Neuronal stem cell (in vitro differentiated cells): ENCODE measurements at regions not wholly inside any gene's neighbourhood (a gene's known extent, or its start where the extent isn't known, plus 50 kb on each side); places are given as distances from the start of the nearest gene placed in this dataset.
"Not testable (repeated sequence)": the region's sequence is repeated elsewhere in the genome, so short reads cannot be mapped to it uniquely, and the experiment has no call there.

Experiments
- DNase-seq: peaks from one replicate; pipeline ENCODE4 v3.0.0-alpha.2; 2013; ENCODE audit warnings: low spot score
- H2AFZ ChIP-seq: one replicate; pipeline ENCODE4 v1.6.1; 2013; ENCODE audit warnings: mild to moderate bottlenecking, low read length, inconsistent platforms
- H2AK5ac ChIP-seq: 2 replicates; pipeline ENCODE4 v1.6.1; 2013; ENCODE audit warnings: low read depth, mild to moderate bottlenecking, inconsistent platforms, low read length, moderate library complexity, mixed read lengths
- H2BK120ac ChIP-seq: 2 replicates; pipeline ENCODE4 v1.6.1; 2013; ENCODE audit warnings: low read depth, mild to moderate bottlenecking, inconsistent platforms, low read length, moderate library complexity, mixed read lengths
- H2BK12ac ChIP-seq: one replicate; pipeline ENCODE4 v1.6.1; 2013; ENCODE audit warnings: low read length, inconsistent platforms
- H2BK15ac ChIP-seq: 2 replicates; pipeline ENCODE4 v1.6.1; 2013; ENCODE audit warnings: mild to moderate bottlenecking, low read length, inconsistent platforms, mixed read lengths
- H2BK5ac ChIP-seq: one replicate; pipeline ENCODE4 v1.6.1; 2013; ENCODE audit warnings: inconsistent platforms, mild to moderate bottlenecking, low read length, moderate library complexity
- H3K14ac ChIP-seq: one replicate; pipeline ENCODE4 v1.6.1; 2013; ENCODE audit warnings: low read length, inconsistent platforms
- H3K18ac ChIP-seq: 2 replicates; pipeline ENCODE4 v1.6.1; 2013; ENCODE audit warnings: low read length, inconsistent platforms
- H3K23ac ChIP-seq: 2 replicates; pipeline ENCODE4 v1.6.1; 2013; ENCODE audit warnings: low read depth, mild to moderate bottlenecking, mixed read lengths, low read length, inconsistent platforms; ENCODE audit not compliant: poor library complexity
- H3K27ac ChIP-seq: replicated peaks from 3 replicates; pipeline ENCODE4 v1.5.1; 2013; ENCODE audit warnings: low read length, inconsistent platforms
- H3K27me3 ChIP-seq, 3 experiments: 2 replicates each; pipeline ENCODE4 v1.6.1; 2013; ENCODE audit warnings: low read length in 3 of 3, mild to moderate bottlenecking in 2 of 3, inconsistent platforms in 1 of 3, low read depth in 1 of 3, mixed read lengths in 1 of 3, moderate library complexity in 1 of 3; ENCODE audit not compliant: control insufficient read depth in 3 of 3, insufficient read depth in 3 of 3
- H3K36me3 ChIP-seq, 2 donors: replicated peaks in 1 of 2; 2 replicates each; pipeline ENCODE4 v1.6.1; 2013; ENCODE audit warnings: low read length in 2 of 2; ENCODE audit not compliant: control insufficient read depth in 2 of 2, insufficient read depth in 2 of 2
- H3K4ac ChIP-seq: 2 replicates; pipeline ENCODE4 v1.6.1; 2013; ENCODE audit warnings: inconsistent platforms, mild to moderate bottlenecking, low read length, moderate library complexity
- H3K4me1 ChIP-seq, 2 donors: 1 replicate in 1 of 2; 2 replicates in 1 of 2; pipeline ENCODE4 v1.6.1; 2013; ENCODE audit warnings: low read length in 2 of 2, low read depth in 1 of 2; ENCODE audit not compliant: control insufficient read depth in 2 of 2, insufficient read depth in 1 of 2
- H3K4me2 ChIP-seq: one replicate; pipeline ENCODE4 v1.6.1; 2013; ENCODE audit warnings: mild to moderate bottlenecking, low read length, inconsistent platforms; ENCODE audit not compliant: insufficient read depth, poor library complexity, severe bottlenecking
- H3K4me3 ChIP-seq, 2 donors: 2 replicates each; pipeline ENCODE4 v1.5.1; 2013; ENCODE audit warnings: low read length in 2 of 2, mild to moderate bottlenecking in 2 of 2, inconsistent platforms in 1 of 2, moderate library complexity in 1 of 2
- H3K79me1 ChIP-seq: one replicate; pipeline ENCODE4 v1.6.1; 2013; ENCODE audit warnings: low read depth, mild to moderate bottlenecking, inconsistent platforms, low read length, moderate library complexity
- H3K9ac ChIP-seq: one replicate; pipeline ENCODE4 v1.6.1; 2013; ENCODE audit warnings: mild to moderate bottlenecking, low read depth, low read length, inconsistent platforms; ENCODE audit not compliant: poor library complexity
- H3K9me3 ChIP-seq, 2 donors: replicated peaks in 1 of 2; 2 replicates each; pipeline versions ENCODE3 to v1.6.1; 2013; ENCODE audit warnings: low read length in 2 of 2, mild to moderate bottlenecking in 2 of 2, inconsistent platforms in 1 of 2, low read depth in 1 of 2, mixed read lengths in 1 of 2, moderate library complexity in 1 of 2; ENCODE audit not compliant: control insufficient read depth in 2 of 2, insufficient read depth in 1 of 2
- H4K8ac ChIP-seq: one replicate; pipeline ENCODE4 v1.6.1; 2013; ENCODE audit warnings: low read depth, mild to moderate bottlenecking, inconsistent platforms, low read length, moderate library complexity
- H4K91ac ChIP-seq: one replicate; pipeline ENCODE4 v1.6.1; 2013; ENCODE audit warnings: low read length, low read depth, mild to moderate bottlenecking, inconsistent platforms; ENCODE audit not compliant: poor library complexity
- WGBS, 2 donors: extraction: QIAGEN DNeasy Blood & Tissue Kit; methylation state at CpG; one replicate each; pipeline ENCODE4 v1.1.7; 2013; ENCODE audit warnings: missing lambda C conversion rate in 2 of 2, mixed read lengths in 1 of 2; ENCODE audit not compliant: insufficient read length in 2 of 2, insufficient replicate concordance in 1 of 2; ENCODE audit errors: extremely low coverage in 2 of 2; 5-methylcytosine and 5-hydroxymethylcytosine counted together

- H3K9ac ChIP-seq, H3K4me1 ChIP-seq, H3K14ac ChIP-seq, H3K36me3 ChIP-seq, H2BK12ac ChIP-seq, DNase-seq, H2BK5ac ChIP-seq, H3K4me2 ChIP-seq, H3K4me3 ChIP-seq, H2BK15ac ChIP-seq, H3K18ac ChIP-seq, H3K23ac ChIP-seq, H2AK5ac ChIP-seq, H4K8ac ChIP-seq, H3K27me3 ChIP-seq, H3K27ac ChIP-seq, H3K79me1 ChIP-seq, H2BK120ac ChIP-seq, H2AFZ ChIP-seq, H3K4ac ChIP-seq, H3K9me3 ChIP-seq: not testable (repeated sequence)
- peak overlapping the region; percentile 24 for H4K91ac ChIP-seq
- WGBS, 2 donors: no CpG with 5 or more reads among the region's 6 CpGs
Measured at GRCh38 chr16:77525226-77525625, 90.4 kb upstream of the ADAMTS18 start.

GRCh38 chr16:77531752-77532151 lies 96.9 kb upstream of the ADAMTS18 start:
- H3K4me1 ChIP-seq: no peaks in the 10 kb centered on the region
- no peak overlapping the region for H2AFZ ChIP-seq
- H3K14ac ChIP-seq: no peak overlapping the region
- no peak overlapping the region for H4K91ac ChIP-seq
- no peak overlapping the region for H2AK5ac ChIP-seq
- no peak overlapping the region for H3K4me2 ChIP-seq
- H3K18ac ChIP-seq: no peak overlapping the region
- H3K79me1 ChIP-seq: no peaks in the 10 kb centered on the region
- DNase-seq: no peak
- H3K4ac ChIP-seq: no peak overlapping the region
- no peak overlapping the region for H3K27ac ChIP-seq
- no CpG with 5 or more reads among the region's 1 CpG for WGBS, 2 donors
- no peak overlapping the region for H3K23ac ChIP-seq
- H3K4me3 ChIP-seq: no peak overlapping the region
- no peak overlapping the region for H3K9ac ChIP-seq
- H2BK15ac ChIP-seq: no peak overlapping the region
- no peaks in the 10 kb centered on the region for H3K36me3 ChIP-seq
- H2BK12ac ChIP-seq: no peak overlapping the region
- no peaks in the 10 kb centered on the region for H3K27me3 ChIP-seq
- no peak overlapping the region for H2BK5ac ChIP-seq
- H4K8ac ChIP-seq: no peak overlapping the region
- H2BK120ac ChIP-seq: no peak overlapping the region
- H3K9me3 ChIP-seq: no peaks in the 10 kb centered on the region

GRCh38 chr16:77536809-77537208 lies 102.0 kb upstream of the ADAMTS18 start:
- Histone ChIP-seq H3K9me3 (no peaks in the 10 kb centered on the region), H4K8ac (no peak overlapping the region)
- no CpG with 5 or more reads among the region's 5 CpGs for WGBS, 2 donors

GRCh38 chr16:77539421-77540034 lies 104.7 kb upstream of the ADAMTS18 start:
- Histone ChIP-seq H3K27me3 (no peaks in the 10 kb centered on the region), H3K9me3 (no peaks in the 10 kb centered on the region), H2BK120ac (no peak overlapping the region), H3K23ac (no peak overlapping the region), H2BK15ac (no peak overlapping the region), H2BK5ac (no peak overlapping the region), H3K4me2 (no peak overlapping the region), H3K4ac (no peak overlapping the region), H2AFZ (no peak overlapping the region), H2AK5ac (no peak overlapping the region), H3K4me3 (no peak overlapping the region), H3K79me1 (no peaks in the 10 kb centered on the region), H4K8ac (no peak overlapping the region), H3K18ac (no peak overlapping the region), H3K4me1 (no peaks in the 10 kb centered on the region), H3K27ac (no peak overlapping the region), H3K9ac (no peak overlapping the region), H3K36me3 (no peaks in the 10 kb centered on the region), H3K14ac (no peak overlapping the region), H2BK12ac (no peak overlapping the region), H4K91ac (no peak overlapping the region)
- DNase-seq: no peak
- no CpG with 5 or more reads among the region's 3 CpGs for WGBS, 2 donors

More at GRCh38 chr16:77536809-77537208, 102.0 kb upstream of the ADAMTS18 start:
- no peaks in the 10 kb centered on the region for H3K4me1 ChIP-seq
- no peaks in the 10 kb centered on the region for H3K79me1 ChIP-seq
- H3K4ac ChIP-seq: no peak overlapping the region
- no peak overlapping the region for H3K23ac ChIP-seq
- no peak overlapping the region for H3K4me2 ChIP-seq
- no peak overlapping the region for H2BK120ac ChIP-seq
- no peak overlapping the region for H2AFZ ChIP-seq
- H2BK5ac ChIP-seq: no peak overlapping the region
- no peak overlapping the region for H2BK15ac ChIP-seq
- no peak overlapping the region for H2BK12ac ChIP-seq
- no peak overlapping the region for H3K18ac ChIP-seq
- no peaks in the 10 kb centered on the region for H3K36me3 ChIP-seq
- DNase-seq: no peak
- no peak overlapping the region for H4K91ac ChIP-seq
- no peak overlapping the region for H2AK5ac ChIP-seq
- no peak overlapping the region for H3K9ac ChIP-seq
- H3K27me3 ChIP-seq: no peaks in the 10 kb centered on the region
- H3K4me3 ChIP-seq: no peak overlapping the region
- H3K27ac ChIP-seq: no peak overlapping the region
- H3K14ac ChIP-seq: no peak overlapping the region
